ENCODE measurements at regions not wholly inside any gene's neighbourhood (a gene's known extent, or its start where the extent isn't known, plus 50 kb on each side); places are given as distances from the start of the nearest gene placed in this dataset.

DNA sequence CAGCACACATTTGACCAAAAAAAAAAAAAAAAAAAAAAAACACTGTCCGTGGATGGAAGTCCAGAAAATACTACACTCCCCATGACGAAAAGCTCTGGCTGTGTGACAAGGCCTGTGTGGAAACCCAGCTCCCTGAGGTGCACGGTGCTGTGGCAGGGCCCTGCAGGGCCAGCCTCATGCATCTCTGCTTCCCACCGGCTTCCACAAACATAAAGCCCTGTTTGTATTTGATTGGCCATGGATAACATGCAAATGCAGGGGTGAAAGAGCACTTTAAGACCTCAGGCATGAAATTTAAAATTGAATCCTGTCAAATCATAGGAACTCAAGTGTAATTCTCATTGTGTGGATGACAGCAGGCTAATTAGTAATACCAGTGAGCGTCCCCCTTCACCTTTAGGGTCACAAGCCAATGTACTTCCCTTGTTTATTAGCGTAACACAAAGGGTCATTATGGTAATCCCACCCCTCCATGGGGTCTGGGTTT, 757.2 kb downstream of the GALR1 start:
- TF ChIP-seq OSR1 (CRISPR knock-in tag; IDR thresholded peaks at IDR 0.05) (no peak), TCF4 (CRISPR knock-in tag; IDR thresholded peaks at IDR 0.05; ENCODE audit: borderline replicate concordance) (no peak), ISL1 (CRISPR knock-in tag; IDR thresholded peaks at IDR 0.05) (no peak), ZFP30 (CRISPR knock-in tag; IDR thresholded peaks at IDR 0.05) (no peak), RARB (CRISPR knock-in tag; IDR thresholded peaks at IDR 0.05) (no peak), PATZ1 (CRISPR knock-in tag; IDR thresholded peaks at IDR 0.05; ENCODE audit: borderline replicate concordance) (no peak), ESRRG (CRISPR knock-in tag; IDR thresholded peaks at IDR 0.05) (no peak), ZC3H10 (CRISPR knock-in tag; IDR thresholded peaks at IDR 0.05) (no peak), ARNTL (CRISPR knock-in tag; IDR thresholded peaks at IDR 0.05; ENCODE audit: borderline replicate concordance, low read depth) (no peak), BACH2 (CRISPR knock-in tag; IDR thresholded peaks at IDR 0.05; ENCODE audit: borderline replicate concordance) (no peak), CSDC2 (CRISPR knock-in tag; IDR thresholded peaks at IDR 0.05) (no peak), POU6F1 (CRISPR knock-in tag; IDR thresholded peaks at IDR 0.05; ENCODE audit: borderline replicate concordance, low read depth) (no peak), GLIS3 (CRISPR knock-in tag; IDR thresholded peaks at IDR 0.05) (no peak), PPARA (CRISPR knock-in tag; IDR thresholded peaks at IDR 0.05; ENCODE audit: borderline replicate concordance) (no peak)
